Stimulated activated CD8-positive, alpha-beta memory T cell treated with anti-CD3 and anti-CD28 coated beads, Interleukin-2, amount 100 ng/mL, for 1 hour (primary cell): ENCODE measurements at regions not wholly inside any gene's neighbourhood (a gene's known extent, or its start where the extent isn't known, plus 50 kb on each side); places are given as distances from the start of the nearest gene placed in this dataset.
"Not testable (repeated sequence)": the region's sequence is repeated elsewhere in the genome, so short reads cannot be mapped to it uniquely, and the experiment has no call there.

ENCODE experiments used
- DNase-seq, 2 donors: peaks; one replicate each; pipeline ENCODE4 v3.0.0-alpha.2; 2020; ENCODE audit warnings: low read depth in 2 of 2

- not testable (repeated sequence) for DNase-seq
Measured at GRCh38 chr14:86731427-86731826, 1201.5 kb downstream of the FLRT2 start.

- DNase-seq, result no peak
Measured at GRCh38 chr14:86723254-86723624, 1193.3 kb downstream of the FLRT2 start.

GRCh38 chr14:86722612-86723253 is 1192.8 kb downstream of the FLRT2 start:
- no peak for DNase-seq

- no peak for DNase-seq
Measured at GRCh38 chr14:86714575-86714974, 1184.6 kb downstream of the FLRT2 start.

GRCh38 chr14:86714153-86714552 is 1184.2 kb downstream of the FLRT2 start:
- DNase-seq, result no peak

GRCh38 chr14:86712727-86713126 is 1182.8 kb downstream of the FLRT2 start:
- no peak for DNase-seq

GRCh38 chr14:86712176-86712575 is 1182.2 kb downstream of the FLRT2 start:
- DNase-seq, result no peak

- DNase-seq, result no peak
Measured at GRCh38 chr14:86708846-86709339, 1178.9 kb downstream of the FLRT2 start.

- no peak for DNase-seq
Measured at GRCh38 chr14:86707071-86707470, 1177.1 kb downstream of the FLRT2 start.

- DNase-seq, result no peak
Measured at GRCh38 chr14:86683561-86683960, 1153.6 kb downstream of the FLRT2 start.

- DNase-seq, result no peak
Measured at GRCh38 chr14:86675059-86675458, 1145.1 kb downstream of the FLRT2 start.

- DNase-seq, result no peak
Measured at GRCh38 chr14:86673523-86673969, 1143.6 kb downstream of the FLRT2 start.

- DNase-seq, result no peak
Measured at GRCh38 chr14:86672080-86672479, 1142.1 kb downstream of the FLRT2 start.

GRCh38 chr14:86665975-86666374 is 1136.0 kb downstream of the FLRT2 start:
- DNase-seq, result no peak

GRCh38 chr14:86662334-86662733 is 1132.4 kb downstream of the FLRT2 start:
- DNase-seq, result no peak

GRCh38 chr14:86654558-86655184 is 1124.7 kb downstream of the FLRT2 start:
- peak in 1 of 2 donors; percentile 1 for DNase-seq

- no peak for DNase-seq
Measured at GRCh38 chr14:86652526-86652925, 1122.6 kb downstream of the FLRT2 start.

- DNase-seq, result no peak
Measured at GRCh38 chr14:86646696-86647690, 1117.0 kb downstream of the FLRT2 start.

GRCh38 chr14:86646125-86646524 is 1116.2 kb downstream of the FLRT2 start:
- no peak for DNase-seq

GRCh38 chr14:86641310-86641709 is 1111.4 kb downstream of the FLRT2 start:
- no peak for DNase-seq

- DNase-seq, result no peak
Measured at GRCh38 chr14:86640288-86640687, 1110.3 kb downstream of the FLRT2 start.

GRCh38 chr14:86639666-86640065 is 1109.7 kb downstream of the FLRT2 start:
- DNase-seq, result no peak
